ENCODE measurements at regions not wholly inside any gene's neighbourhood (a gene's known extent, or its start where the extent isn't known, plus 50 kb on each side); places are given as distances from the start of the nearest gene placed in this dataset.
A peak's percentile ranks its signal among the peaks of the same experiment; 100 is the strongest.

DNA sequence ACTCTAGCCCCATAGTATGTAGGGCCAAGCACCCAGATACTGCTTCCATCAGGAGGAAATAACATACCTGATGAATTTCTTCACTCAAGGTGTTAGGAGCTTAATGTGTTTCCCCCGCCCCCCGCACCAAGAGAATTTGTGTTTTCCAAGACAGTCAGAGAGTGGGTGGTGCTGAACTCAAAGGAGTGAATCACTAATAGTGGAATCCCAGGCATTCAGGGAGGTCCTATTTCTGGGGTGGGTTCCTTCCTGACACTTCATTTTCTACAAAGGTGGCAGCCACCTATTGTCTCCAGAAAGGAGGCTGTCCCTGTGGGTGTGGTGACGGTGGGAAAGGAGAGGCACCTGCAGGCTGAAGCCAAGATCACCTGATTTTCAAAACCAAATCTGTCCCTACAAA is 50.8 kb upstream of the ELF5 start:
- peak; percentile 28 for DNase-seq (ENCODE audit: low read depth, low spot score)

DNA sequence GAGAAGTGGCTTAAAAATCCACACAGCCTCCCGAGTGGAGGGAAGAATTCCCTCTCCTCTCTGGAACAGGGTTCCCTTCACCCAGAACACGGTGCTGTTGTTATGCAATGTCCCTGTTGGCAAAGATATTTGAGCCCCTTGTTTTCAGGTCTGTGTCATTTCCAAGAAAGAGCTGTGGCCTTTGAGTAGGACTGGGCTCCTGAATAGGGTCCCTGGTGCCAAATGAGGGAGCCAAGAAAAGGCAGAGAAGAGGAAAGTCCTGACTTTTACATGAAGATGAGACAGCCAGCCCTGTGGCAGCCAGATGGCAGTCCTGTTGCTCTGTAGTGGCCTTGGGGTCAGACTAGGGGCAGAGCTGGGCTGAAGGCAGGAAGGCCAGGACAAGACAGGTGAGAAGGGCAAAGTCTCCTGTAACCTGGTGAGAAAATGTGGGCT is 51.2 kb upstream of the ELF5 start:
- DNase-seq (ENCODE audit: low read depth, low spot score), result no peak

DNA sequence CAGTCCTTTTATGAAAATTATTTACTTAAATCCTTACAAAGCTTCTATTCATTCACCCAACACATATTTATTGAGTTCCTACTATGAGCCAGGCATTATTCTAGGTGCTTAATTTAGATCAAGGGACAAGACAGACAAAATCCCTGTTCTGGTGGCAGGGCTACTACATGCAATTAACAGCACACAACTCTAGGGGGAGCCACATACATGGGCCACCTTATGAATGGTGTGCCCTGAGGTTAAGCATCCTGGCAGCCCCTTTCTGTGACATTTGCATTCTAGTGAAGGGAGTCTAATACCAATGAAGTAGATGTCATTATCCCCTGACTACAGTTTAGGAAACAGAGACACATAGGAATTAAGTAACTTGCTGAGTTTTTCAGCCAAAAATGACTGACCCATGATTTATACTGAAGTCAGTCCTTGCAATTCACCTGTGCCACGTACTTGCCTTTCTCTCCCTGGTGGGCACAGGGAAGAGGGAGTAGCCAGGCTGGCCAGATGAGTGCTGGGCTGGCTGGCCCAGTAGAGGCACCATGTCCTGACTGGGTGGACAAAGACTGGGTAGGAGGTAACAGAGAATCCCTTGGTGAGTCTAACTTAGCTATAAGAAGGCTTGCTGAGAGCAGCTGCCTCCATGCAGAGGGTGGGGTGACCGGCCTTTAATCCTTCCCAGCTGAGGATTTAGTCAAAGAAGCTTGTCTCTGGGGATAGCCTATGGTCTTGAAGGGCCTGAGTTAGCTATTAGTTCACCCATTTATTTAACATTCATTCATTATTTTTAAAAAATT is 52.0 kb upstream of the ELF5 start:
- peak; percentile 12 for DNase-seq (ENCODE audit: low read depth, low spot score)

DNA sequence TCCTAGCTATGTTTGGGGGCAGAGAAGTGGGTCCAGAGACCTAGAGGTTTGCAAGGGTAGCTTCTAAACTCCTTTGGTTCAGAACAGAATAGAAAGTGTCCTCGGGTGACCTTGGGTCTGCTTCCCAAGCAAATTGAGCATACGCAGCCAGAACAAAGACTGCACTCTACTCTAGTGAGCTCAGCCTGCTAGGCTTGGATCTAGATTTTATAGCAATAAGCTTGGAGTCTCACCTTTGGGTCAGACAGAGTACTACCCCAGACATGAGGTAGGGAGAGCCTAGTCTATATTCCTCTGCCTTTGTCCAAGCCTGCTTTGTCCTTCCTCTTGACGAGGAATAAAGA is 52.6 kb upstream of the ELF5 start:
- DNase-seq (ENCODE audit: low read depth, low spot score), result no peak

DNA sequence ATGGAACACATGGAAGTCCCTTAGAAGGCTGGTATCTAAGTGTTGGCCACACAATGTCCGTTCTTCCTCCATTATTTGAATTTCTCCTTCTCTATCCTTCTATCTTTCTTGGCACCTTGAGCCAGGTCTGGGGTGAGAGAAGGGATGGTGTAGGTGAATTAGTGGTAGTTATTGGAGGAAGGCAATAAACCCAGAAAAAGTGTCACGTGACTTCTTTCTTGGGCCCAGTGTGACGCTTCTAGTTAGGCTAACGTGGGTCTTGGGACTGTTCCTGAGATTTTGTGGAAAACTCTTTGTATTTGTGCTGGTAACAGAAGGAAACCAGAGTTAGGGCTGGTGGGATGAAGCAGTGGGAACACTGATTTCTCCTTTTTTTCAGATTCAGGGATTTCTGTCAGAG is 53.1 kb upstream of the ELF5 start:
- no peak for DNase-seq (ENCODE audit: low read depth, low spot score)

DNA sequence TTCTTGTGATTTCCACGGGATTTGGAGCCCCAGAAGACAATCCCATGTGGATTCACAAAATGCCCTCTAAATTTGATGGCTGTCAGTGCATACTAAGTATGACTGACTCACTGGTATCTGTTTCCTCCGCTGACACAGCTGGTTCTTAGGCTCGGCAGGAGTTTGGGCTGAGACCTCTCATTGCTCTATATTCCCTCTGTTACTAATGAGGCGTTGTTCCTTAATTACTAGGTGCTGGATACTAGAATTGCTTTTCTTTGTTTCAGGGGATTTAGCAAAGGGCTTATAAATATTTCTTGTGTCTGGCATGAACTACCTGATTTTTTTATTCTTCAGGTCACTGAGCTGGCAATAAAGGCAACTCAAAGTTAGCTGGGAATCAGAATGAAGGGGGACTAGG is 53.2 kb upstream of the EHF start:
- no peak for DNase-seq (ENCODE audit: low read depth, low spot score)

DNA sequence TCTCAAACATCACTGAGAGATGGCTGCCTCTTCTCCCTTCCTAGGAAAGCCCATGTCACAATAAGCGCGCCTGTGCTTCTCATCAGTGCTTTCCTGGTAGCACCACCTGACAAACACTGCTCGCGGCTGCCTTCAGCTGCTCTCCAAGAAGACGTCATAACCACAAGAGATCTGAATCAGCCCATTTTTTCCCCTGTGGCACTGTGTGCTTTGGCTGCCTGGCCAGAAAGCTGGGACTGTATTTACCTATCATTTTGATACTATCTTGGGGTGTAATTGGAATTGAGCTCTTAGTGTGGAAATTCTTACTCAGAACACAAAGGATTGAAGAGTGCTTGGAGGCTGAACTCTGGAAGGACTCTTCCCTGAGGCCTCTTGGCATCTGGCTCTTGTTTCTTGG is 50.3 kb upstream of the EHF start:
- DNase-seq (ENCODE audit: low read depth, low spot score), result no peak
